ENCODE measurements at regions not wholly inside any gene's neighbourhood (a gene's known extent, or its start where the extent isn't known, plus 50 kb on each side); places are given as distances from the start of the nearest gene placed in this dataset.
A peak's percentile ranks its signal among the peaks of the same experiment; 100 is the strongest.

GRCh38 chr10:36675458-36675880 lies 449.9 kb upstream of the ANKRD30A start:
- no peaks in the 10 kb centered on the region for H3K9me3 ChIP-seq
- DNase-seq (ENCODE audit: low spot score in 2 of 2): no peak
- no peak overlapping the region for H3K4me3 ChIP-seq
- intact Hi-C loops (cut with DNase I): no loop called here
- H3K27me3 ChIP-seq: no peaks in the 10 kb centered on the region
- no peak for TF ChIP-seq CTCF (IDR thresholded peaks at IDR 0.05)
- no peaks in the 10 kb centered on the region for H3K36me3 ChIP-seq
- H3K27ac ChIP-seq: no peak overlapping the region
- H3K4me1 ChIP-seq: peaks cover 4 to 10% of the 10 kb centered on the region in 2 donors

DNA sequence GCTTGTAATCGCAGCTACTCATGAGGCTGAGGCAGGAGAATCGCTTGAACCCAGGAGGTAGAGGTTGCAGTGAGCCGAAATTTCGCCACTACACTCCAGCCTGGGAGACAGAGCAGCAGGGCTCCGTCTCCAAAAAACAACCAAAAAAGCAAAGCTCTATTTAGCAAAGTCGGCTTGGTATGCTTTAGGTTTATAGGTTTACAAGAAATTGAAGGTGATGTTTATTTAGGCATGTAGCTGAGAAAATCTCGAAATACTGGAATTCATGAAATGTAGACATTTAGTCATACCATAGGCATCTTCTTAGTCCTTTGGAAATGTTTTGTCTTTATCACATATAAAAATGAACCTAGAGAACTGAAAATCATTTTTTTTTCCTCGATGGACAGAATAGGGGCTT lies 453.8 kb upstream of the ANKRD30A start:
- Histone ChIP-seq H3K9me3 (no peaks in the 10 kb centered on the region), H3K27me3 (no peaks in the 10 kb centered on the region), H3K4me3 (no peak overlapping the region), H3K4me1 (peaks cover 4 to 17% of the 10 kb centered on the region in 2 donors), H3K36me3 (no peaks in the 10 kb centered on the region), H3K27ac (no peak overlapping the region)
- TF ChIP-seq CTCF (IDR thresholded peaks at IDR 0.05): no peak
- no peak for DNase-seq (ENCODE audit: low spot score in 2 of 2)
- intact Hi-C loops (cut with DNase I): no loop called here

GRCh38 chr10:36670621-36671402 lies 454.6 kb upstream of the ANKRD30A start:
- Histone ChIP-seq H3K27ac (peak overlapping the region in 1 of 2 donors; percentile 0), H3K36me3 (no peaks in the 10 kb centered on the region), H3K4me3 (no peak overlapping the region), H3K27me3 (no peaks in the 10 kb centered on the region), H3K4me1 (peaks cover 4 to 17% of the 10 kb centered on the region in 2 donors), H3K9me3 (no peaks in the 10 kb centered on the region)
- no peak for DNase-seq (ENCODE audit: low spot score in 2 of 2)
- TF ChIP-seq CTCF (IDR thresholded peaks at IDR 0.05): no peak
- intact Hi-C loops (cut with DNase I): no loop called here

DNA sequence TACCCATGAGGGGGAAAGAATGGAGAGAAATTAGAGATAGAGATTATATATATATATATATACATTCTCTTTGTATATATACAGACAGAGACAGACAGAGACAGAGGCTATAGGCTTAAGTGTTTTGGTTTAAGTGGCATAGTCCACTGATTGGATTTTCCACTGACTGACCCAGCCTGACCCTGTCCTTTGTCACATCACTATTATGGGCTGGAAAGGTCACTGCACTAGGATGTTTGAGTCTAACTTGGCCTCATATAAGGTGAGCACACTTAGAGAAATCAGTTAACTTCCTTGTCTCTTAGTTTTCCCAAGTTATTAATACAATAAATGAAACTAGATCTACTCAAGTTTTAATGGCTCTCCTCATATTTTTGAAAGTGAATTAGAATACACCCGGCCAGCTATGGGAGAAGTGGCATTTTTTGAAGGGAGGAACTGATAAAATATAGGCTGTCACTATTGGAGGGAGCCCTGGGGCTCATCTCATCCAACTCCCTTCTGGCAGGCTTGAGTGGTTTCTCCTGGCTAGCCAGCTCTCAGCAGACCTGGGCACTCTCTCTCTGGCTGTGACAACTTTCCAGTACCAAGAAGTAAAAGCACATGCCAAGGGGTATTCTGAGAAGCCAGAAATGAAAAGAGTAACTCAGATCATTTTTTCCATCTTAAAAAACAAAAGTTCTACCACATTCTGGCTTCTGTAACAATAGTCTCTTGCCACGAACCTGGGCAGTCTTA lies 455.6 kb upstream of the ANKRD30A start:
- Histone ChIP-seq H3K4me1 (peaks cover 4 to 17% of the 10 kb centered on the region in 2 donors), H3K36me3 (no peaks in the 10 kb centered on the region), H3K9me3 (no peaks in the 10 kb centered on the region), H3K27me3 (no peaks in the 10 kb centered on the region), H3K4me3 (no peak overlapping the region), H3K27ac (peak overlapping the region; percentile 43 to 52)
- no peak for DNase-seq (ENCODE audit: low spot score in 2 of 2)
- TF ChIP-seq CTCF (IDR thresholded peaks at IDR 0.05): no peak
- intact Hi-C loops (cut with DNase I): no loop called here

DNA sequence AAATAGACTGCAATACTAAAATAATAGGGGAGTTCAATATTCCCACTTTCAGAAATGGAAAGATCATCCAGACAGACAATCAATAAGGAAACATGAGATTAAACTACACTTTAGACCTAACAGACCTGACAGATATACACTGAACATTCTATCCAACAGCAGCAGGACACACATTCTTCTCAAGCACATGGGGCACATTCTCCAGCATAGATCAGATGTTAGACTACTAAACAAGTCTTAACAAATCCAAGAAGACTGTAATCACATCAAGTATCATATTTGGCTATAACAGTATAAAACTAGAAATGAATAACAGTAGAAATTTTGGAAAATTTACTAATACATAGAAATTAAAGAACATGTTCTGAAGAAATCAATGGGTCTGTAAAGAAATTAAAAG lies 458.9 kb upstream of the ANKRD30A start:
- intact Hi-C loops (cut with DNase I): no loop called here
- TF ChIP-seq CTCF (IDR thresholded peaks at IDR 0.05): no peak
- Histone ChIP-seq H3K4me3 (no peak overlapping the region), H3K27ac (no peak overlapping the region), H3K27me3 (no peaks in the 10 kb centered on the region), H3K4me1 (peaks cover 4 to 14% of the 10 kb centered on the region in 2 donors), H3K9me3 (no peaks in the 10 kb centered on the region), H3K36me3 (no peaks in the 10 kb centered on the region)
- no peak for DNase-seq (ENCODE audit: low spot score in 2 of 2)

Measured in ascending aorta (tissue), 2 donors.